Right lung (tissue), 2 donors: ENCODE measurements at regions not wholly inside any gene's neighbourhood (a gene's known extent, or its start where the extent isn't known, plus 50 kb on each side); places are given as distances from the start of the nearest gene placed in this dataset.

Experiments
- DNase-seq, 2 donors: peaks; one replicate each; pipeline ENCODE4 v3.0.0-alpha.2; 2013

GRCh38 chrX:109312757-109313156 is 169.1 kb downstream of the GUCY2F start:
- no peak for DNase-seq

GRCh38 chrX:109310031-109310430 is 171.9 kb downstream of the GUCY2F start:
- DNase-seq = no peak

GRCh38 chrX:109301177-109301576 is 180.7 kb downstream of the GUCY2F start:
- DNase-seq = no peak

- no peak for DNase-seq
Measured at GRCh38 chrX:109300415-109300814, 181.5 kb downstream of the GUCY2F start.

- DNase-seq = no peak
Measured at GRCh38 chrX:109299091-109299490, 182.8 kb downstream of the GUCY2F start.

GRCh38 chrX:109294097-109294814 is 187.6 kb downstream of the GUCY2F start:
- DNase-seq = no peak

GRCh38 chrX:109283870-109284269 is 198.0 kb downstream of the GUCY2F start:
- no peak for DNase-seq

GRCh38 chrX:109281483-109282275 is 200.2 kb downstream of the GUCY2F start:
- DNase-seq = peak; percentile 7 to 11

GRCh38 chrX:109274806-109275205 is 207.1 kb downstream of the GUCY2F start:
- no peak for DNase-seq

- DNase-seq = no peak
Measured at GRCh38 chrX:109270580-109271484, 211.1 kb downstream of the GUCY2F start.

- DNase-seq = no peak
Measured at GRCh38 chrX:109268340-109268739, 213.5 kb downstream of the GUCY2F start.

GRCh38 chrX:109266034-109266433 is 215.9 kb downstream of the GUCY2F start:
- DNase-seq = no peak

GRCh38 chrX:109264878-109265277 is 217.0 kb downstream of the GUCY2F start:
- DNase-seq = no peak

- DNase-seq = no peak
Measured at GRCh38 chrX:109261279-109261678, 220.6 kb downstream of the GUCY2F start.

- no peak for DNase-seq
Measured at GRCh38 chrX:109252789-109253188, 229.1 kb downstream of the GUCY2F start.

- DNase-seq = no peak
Measured at GRCh38 chrX:109218761-109219160, 263.1 kb downstream of the GUCY2F start.

- DNase-seq = no peak
Measured at GRCh38 chrX:109199726-109200125, 282.2 kb downstream of the GUCY2F start.

- DNase-seq = no peak
Measured at GRCh38 chrX:109190542-109190941, 291.3 kb downstream of the GUCY2F start.

- DNase-seq = no peak
Measured at GRCh38 chrX:109187473-109188168, 294.3 kb downstream of the GUCY2F start.

- DNase-seq = no peak
Measured at GRCh38 chrX:109186939-109187338, 294.9 kb downstream of the GUCY2F start.

- no peak for DNase-seq
Measured at GRCh38 chrX:109184506-109185139, 297.3 kb downstream of the GUCY2F start.
